Hypothalamus (tissue), 51 donors: ENCODE measurements at regions not wholly inside any gene's neighbourhood (a gene's known extent, or its start where the extent isn't known, plus 50 kb on each side); places are given as distances from the start of the nearest gene placed in this dataset.

ENCODE experiments used
- DNase-seq, 51 donors: peaks; one replicate each; lab custom pipeline; 2025; lab: John Stamatoyannopoulos, UW

DNA sequence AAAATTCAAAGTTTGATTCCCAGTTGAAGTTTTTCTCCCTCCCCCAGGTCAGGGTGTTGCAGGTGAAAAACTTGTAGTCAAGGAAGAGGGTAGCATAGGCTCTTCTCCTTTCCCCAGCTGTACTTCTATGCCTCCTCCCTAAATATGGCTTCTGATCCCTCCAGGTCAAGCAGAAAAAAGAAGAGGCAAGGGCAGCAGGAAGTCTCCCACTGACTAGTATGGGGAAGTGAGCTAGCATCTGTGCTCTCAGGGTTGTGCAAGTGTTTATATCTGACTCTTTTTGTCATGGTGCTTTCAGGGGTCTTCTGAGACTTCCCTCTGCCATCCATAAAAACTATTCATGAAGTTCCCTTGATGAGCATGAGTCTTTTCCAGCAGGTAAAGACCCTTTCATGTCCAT, 76.0 kb downstream of the ATPSCKMT start:
- DNase-seq, result peak in 2 of 51 donors; percentile 6 to 12

DNA sequence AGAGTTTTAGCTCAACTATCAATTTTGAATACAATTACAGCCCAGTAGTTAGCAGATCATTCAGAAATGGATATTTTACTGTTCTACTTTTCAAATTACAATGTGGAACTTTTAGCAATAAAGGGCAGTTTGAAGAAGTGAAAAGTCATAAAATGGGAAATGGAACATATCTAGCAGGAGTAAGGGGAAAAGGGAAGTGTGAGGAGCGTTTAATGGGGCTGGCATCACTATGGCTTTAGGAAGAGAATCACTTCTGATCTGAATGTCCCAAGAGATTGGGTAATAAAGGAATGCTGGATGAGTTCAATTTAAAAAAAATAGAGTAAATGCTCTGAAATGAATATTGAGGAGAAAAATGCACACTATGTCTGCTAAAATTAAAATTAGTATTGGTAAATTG, 77.4 kb downstream of the ATPSCKMT start:
- DNase-seq, result no peak

DNA sequence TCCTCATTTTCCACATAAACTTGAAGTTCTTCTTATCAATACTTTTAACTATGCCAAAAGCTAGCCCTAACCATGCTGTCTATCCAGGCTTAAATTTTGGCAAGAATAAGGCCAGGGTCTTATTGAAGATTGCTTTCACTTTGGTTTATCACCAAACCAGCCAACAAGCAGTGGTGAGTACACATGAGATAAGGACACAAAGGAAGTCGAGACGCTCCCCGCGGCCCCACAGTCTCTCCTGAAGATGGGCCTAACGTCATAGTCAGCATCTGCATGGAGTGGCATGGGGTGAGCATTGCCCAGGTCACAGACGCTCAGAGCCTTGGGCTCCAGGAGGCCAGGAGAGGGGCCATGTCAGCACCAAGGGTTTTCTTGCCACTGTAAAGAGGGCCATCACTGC, 80.3 kb downstream of the ATPSCKMT start:
- DNase-seq, result no peak

- no peak for DNase-seq
Measured at GRCh38 chr5:10168254-10168653, 81.4 kb downstream of the ATPSCKMT start.

DNA sequence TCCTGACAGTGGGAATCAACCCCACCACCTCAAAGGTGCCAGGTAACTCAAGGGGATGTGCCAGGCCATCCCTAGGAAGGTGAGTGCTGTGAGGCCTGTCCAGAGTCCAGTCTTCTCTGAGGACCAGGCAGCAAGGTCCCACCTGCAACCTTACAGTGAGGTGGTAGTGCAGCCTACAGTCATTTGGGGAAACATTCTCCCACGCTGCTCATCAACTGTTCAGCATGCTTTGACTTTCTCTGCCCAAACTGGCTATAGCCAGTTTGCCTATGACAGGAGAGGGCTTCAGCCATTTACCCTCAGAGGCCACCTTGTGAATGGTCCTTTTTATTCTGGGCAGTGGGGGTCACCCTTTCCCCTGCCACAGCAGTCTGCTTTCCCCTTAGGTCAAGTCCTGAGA, 81.9 kb downstream of the ATPSCKMT start:
- DNase-seq, result no peak

DNA sequence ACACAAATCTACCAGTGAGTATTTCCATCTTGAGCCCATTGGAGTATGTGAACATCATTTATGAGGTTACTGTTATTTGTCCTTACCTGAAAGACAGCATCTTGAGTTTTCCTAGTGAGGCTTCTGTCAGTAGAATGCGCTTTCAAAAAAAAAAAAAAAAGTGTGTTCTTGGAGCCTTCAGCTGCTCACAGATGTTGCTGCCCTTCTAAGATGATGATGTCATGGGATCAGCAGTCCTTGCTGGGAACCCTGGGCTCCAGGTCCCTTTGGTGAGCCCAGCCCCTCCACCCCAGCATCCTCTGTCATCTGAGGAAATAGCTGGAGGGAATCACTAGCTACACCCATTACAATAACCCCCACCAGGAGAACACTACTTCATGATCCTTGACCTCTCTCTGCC, 83.3 kb downstream of the ATPSCKMT start:
- no peak for DNase-seq

- no peak for DNase-seq
Measured at GRCh38 chr5:10162468-10162867, 87.2 kb downstream of the ATPSCKMT start.

DNA sequence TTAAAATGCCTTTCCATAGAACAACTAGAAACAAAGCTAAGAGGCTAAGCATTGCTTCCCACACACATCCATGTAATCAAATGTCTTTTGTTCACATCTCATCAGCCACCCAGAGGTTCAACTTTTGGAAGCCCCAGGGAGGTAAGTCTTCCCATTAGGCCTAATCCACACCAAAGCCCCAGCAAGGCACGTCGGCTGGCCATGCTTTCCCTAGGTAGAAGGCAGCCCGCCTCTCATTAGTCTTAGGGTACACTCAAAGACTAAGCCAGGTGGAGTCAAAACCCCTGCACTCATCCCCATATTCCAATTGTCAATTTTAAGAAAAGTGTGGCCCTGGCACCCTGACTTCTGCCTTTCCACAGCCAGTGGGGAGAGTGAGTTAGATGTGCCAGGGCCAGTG, 87.9 kb downstream of the ATPSCKMT start:
- DNase-seq, result no peak

- DNase-seq, result no peak
Measured at GRCh38 chr5:10160241-10160640, 89.4 kb downstream of the ATPSCKMT start.

DNA sequence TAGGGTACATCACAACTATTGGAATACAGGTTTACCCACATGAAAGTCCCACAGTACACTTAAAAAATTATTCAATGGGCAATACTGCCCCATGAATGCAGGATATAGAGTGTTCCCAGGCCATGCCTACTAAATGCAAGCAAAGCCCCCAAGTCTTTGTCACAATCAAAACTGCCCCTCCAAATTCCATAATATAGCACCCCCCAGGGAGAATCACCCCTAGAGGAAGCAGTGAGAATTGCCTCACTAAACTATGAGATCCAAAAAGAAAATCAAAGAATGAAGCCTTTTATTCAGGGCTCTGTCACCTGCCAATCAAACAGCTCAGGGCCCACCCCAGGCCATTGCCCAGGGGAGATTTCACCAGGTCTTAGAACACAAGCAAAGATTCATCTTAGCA, 90.8 kb downstream of the ATPSCKMT start:
- DNase-seq, result no peak

GRCh38 chr5:10157085-10157669, 92.5 kb downstream of the ATPSCKMT start:
- no peak for DNase-seq

GRCh38 chr5:10155897-10156667, 93.6 kb downstream of the ATPSCKMT start:
- DNase-seq, result no peak

GRCh38 chr5:10153808-10154537, 95.7 kb downstream of the ATPSCKMT start:
- no peak for DNase-seq

DNA sequence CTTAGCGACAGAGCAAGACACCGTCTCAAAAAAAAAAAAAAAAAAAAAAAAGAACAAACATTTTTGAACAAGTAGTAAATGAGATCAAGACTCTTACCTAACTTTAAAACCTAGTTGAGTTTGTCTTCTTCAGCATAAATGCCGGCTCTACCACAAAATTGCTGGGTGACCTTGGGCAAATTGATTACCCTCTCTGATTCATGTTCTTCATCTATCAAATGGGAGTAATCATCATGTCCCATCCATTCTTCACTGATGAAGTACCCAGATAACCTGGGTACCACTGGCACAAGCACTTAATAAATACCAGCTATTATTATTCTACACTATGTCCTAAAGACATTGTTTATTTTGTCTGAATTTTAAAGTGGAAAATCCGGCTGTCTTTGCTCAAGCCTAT, 96.3 kb downstream of the ATPSCKMT start:
- DNase-seq, result no peak

GRCh38 chr5:10151656-10152055, 98.0 kb downstream of the ATPSCKMT start:
- DNase-seq, result no peak

DNA sequence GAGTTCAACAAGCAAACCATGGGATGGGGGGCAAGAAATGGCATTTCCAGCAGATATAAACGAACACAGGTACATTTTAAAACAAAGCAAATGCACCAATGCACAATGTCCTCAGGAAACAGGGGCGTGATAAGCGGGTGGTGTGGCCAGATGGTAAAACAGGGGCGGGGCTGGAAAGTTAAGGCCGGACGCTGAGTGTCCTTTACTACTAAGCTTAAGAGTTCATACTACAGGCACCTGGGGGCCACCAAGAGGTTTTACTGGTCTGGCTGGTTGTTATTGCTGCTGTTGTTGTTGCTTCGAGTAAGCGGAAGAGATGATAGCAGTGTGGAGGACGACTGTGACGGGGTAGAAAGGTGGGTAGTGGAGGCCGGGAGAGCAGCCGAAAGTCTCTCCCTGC, 99.8 kb downstream of the ATPSCKMT start:
- DNase-seq, result no peak

- peak in 3 of 51 donors; percentile 13 to 35 (median 18) for DNase-seq
Measured at GRCh38 chr5:10145923-10146401, 103.7 kb downstream of the ATPSCKMT start.

DNA sequence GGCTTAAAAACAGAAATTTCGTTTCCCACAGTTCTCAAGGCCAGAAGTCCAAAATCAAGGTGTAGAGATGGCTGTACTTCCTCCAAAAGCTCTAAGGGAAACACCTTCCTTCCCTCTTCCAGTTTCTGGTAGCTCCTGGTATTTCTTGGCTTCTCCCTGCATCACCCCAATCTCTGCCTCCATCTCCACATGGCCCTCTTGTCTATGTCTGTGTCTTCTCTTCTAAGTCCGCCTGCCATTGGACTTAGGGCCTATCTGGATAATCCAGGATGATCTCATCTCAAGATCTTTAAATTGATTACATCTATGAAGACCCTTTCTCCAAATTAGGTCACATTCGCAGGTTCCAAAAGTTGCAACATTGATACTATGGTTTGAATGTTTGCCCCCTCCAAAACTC, 105.6 kb downstream of the ATPSCKMT start:
- no peak for DNase-seq

GRCh38 chr5:10140195-10140973, 109.3 kb downstream of the ATPSCKMT start:
- no peak for DNase-seq

DNA sequence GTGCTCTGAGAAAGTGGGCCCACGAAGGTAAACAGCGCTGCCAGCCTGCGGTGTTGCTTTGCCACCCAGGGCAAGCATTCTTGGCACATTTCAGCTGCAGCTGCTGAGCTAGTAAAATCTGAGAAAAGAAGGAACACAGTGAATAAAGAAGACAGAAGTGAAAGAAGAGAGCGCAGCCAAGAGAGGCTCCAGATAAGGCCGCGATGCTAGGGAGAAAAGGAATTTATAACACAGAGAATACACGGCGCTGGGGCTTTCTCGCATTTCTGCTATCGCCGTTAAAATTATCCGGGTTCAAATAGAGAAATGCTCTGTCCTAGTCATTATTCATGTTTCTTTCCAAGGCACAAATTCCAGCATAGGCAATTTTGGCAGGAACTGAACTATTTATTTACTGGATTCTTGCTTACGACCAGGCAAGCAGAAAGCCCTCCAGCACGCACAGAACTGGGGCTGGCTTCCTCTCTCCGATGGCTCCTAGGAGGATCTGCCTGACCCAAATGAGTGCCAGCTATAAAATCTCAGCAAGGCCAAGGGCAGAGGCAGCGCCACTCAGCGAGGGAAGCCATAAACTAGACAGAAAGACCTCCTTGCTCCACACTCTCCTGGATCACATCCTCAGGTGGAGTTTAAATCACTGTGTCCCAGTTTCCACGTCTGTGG, 111.2 kb downstream of the ATPSCKMT start:
- peak in 16 of 51 donors; percentile 12 to 51 (median 29) for DNase-seq
